HepG2 (cell line): ENCODE measurements at regions not wholly inside any gene's neighbourhood (a gene's known extent, or its start where the extent isn't known, plus 50 kb on each side); places are given as distances from the start of the nearest gene placed in this dataset.

Source experiments
- AGO1 ChIP-seq: fragments of 200-400 bp; formaldehyde crosslinking; IDR thresholded peaks from 2 replicates; pipeline ENCODE4 v1.6.1; 2017; ENCODE audit warnings: mild to moderate bottlenecking, low read depth, low read length, moderate library complexity; ENCODE audit not compliant: poor library complexity, severe bottlenecking
- HINFP ChIP-seq: sonication (generic); formaldehyde crosslinking; IDR thresholded peaks from 2 replicates; pipeline ENCODE4 v1.4.0; 2020; ENCODE audit warnings: low read depth, mild to moderate bottlenecking, missing genetic modification reagents
- HOXA9 ChIP-seq: sonication (generic); formaldehyde crosslinking; IDR thresholded peaks from 2 replicates; pipeline ENCODE4 v1.8.1; 2022; ENCODE audit warnings: missing genetic modification reagents, mild to moderate bottlenecking, moderate library complexity, borderline replicate concordance
- KDM2A ChIP-seq: sonication (generic); formaldehyde crosslinking; IDR thresholded peaks from 2 replicates; pipeline ENCODE4 v1.4.0; 2020; ENCODE audit warnings: low read depth, missing genetic modification reagents, borderline replicate concordance
- KLF16 ChIP-seq, 2 experiments: sonication (generic) in 1 of 2; formaldehyde crosslinking in 1 of 2; IDR thresholded peaks; 2 replicates each; pipeline versions ENCODE4 v1.6.1 to v1.8.0; 2016 to 2023; ENCODE audit warnings: missing genetic modification reagents in 2 of 2, missing compliant biosample characterization in 1 of 2
- LCORL ChIP-seq, 2 experiments: fragments of 450-650 bp in 1 of 2; sonication (generic) in 1 of 2; formaldehyde crosslinking in 1 of 2; IDR thresholded peaks; 2 replicates each; pipeline versions ENCODE4 v1.5.0 to v1.6.1; 2017 to 2020; ENCODE audit warnings: antibody characterized with exemption in 1 of 2, missing genetic modification reagents in 1 of 2
- NR3C1 ChIP-seq: sonication (generic); formaldehyde crosslinking; IDR thresholded peaks from 2 replicates; pipeline ENCODE4 v1.4.0; 2020; ENCODE audit warnings: missing genetic modification reagents
- POLR2A ChIP-seq, 2 experiments: IDR thresholded peaks; 2 replicates each; pipeline ENCODE4 v1.6.1; 2011; ENCODE audit warnings: low read depth in 2 of 2, low read length in 2 of 2, mild to moderate bottlenecking in 1 of 2, moderate library complexity in 1 of 2; ENCODE audit not compliant: insufficient read depth in 1 of 2
- RXRA ChIP-seq: sonication (generic); formaldehyde crosslinking; IDR thresholded peaks from 2 replicates; pipeline ENCODE4 v1.5.1; 2020; ENCODE audit warnings: missing genetic modification reagents
- SCMH1 ChIP-seq: sonication (generic); formaldehyde crosslinking; IDR thresholded peaks from 2 replicates; pipeline ENCODE4 v1.9.0; 2021; ENCODE audit warnings: missing genetic modification reagents, mild to moderate bottlenecking, borderline replicate concordance
- SMAD1 ChIP-seq: sonication (generic); formaldehyde crosslinking; IDR thresholded peaks from 2 replicates; pipeline ENCODE4 v1.4.0; 2020; ENCODE audit warnings: missing genetic modification reagents, low read depth, mild to moderate bottlenecking, borderline replicate concordance
- SMYD3 ChIP-seq: sonication (generic); formaldehyde crosslinking; IDR thresholded peaks from 2 replicates; pipeline ENCODE4 v1.8.1; 2023; ENCODE audit warnings: mild to moderate bottlenecking, missing genetic modification reagents
- TFAP4 ChIP-seq: sonication (generic); IDR thresholded peaks from 2 replicates; pipeline ENCODE4 v1.6.1; 2016; ENCODE audit warnings: low read depth, borderline replicate concordance
- ZBTB44 ChIP-seq: sonication (generic); formaldehyde crosslinking; IDR thresholded peaks from 2 replicates; pipeline ENCODE4 v1.4.0; 2020; ENCODE audit warnings: missing genetic modification reagents
- ZFP1 ChIP-seq: IDR thresholded peaks from 2 replicates; pipeline ENCODE4 v1.6.1; 2016
- ZNF230 ChIP-seq: sonication (generic); formaldehyde crosslinking; IDR thresholded peaks from 2 replicates; pipeline ENCODE4 v1.4.0; 2020; ENCODE audit warnings: mild to moderate bottlenecking, missing genetic modification reagents
- ZNF331 ChIP-seq: sonication (generic); formaldehyde crosslinking; IDR thresholded peaks from 2 replicates; pipeline ENCODE4 v1.4.0; 2020; ENCODE audit warnings: missing genetic modification reagents
- ZNF678 ChIP-seq: sonication (generic); formaldehyde crosslinking; IDR thresholded peaks from 2 replicates; pipeline ENCODE4 v1.4.0; 2020; ENCODE audit warnings: mild to moderate bottlenecking, missing genetic modification reagents
- ZNF766 ChIP-seq: sonication (generic); formaldehyde crosslinking; IDR thresholded peaks from 2 replicates; pipeline ENCODE4 v1.5.0; 2020; ENCODE audit warnings: missing genetic modification reagents, borderline replicate concordance
- TF ChIP-seq, protein P1 (sequence below): IDR thresholded peaks from 2 replicates; pipeline ENCODE4 v1.6.1; 2016; ENCODE audit warnings: control low read depth
- TF ChIP-seq, protein P2 (sequence below): sonication (generic); formaldehyde crosslinking; IDR thresholded peaks from 2 replicates; pipeline ENCODE4 v1.4.0; 2020; ENCODE audit warnings: mild to moderate bottlenecking, missing genetic modification reagents

GRCh38 chr13:107192289-107192688 lies 624.4 kb upstream of the ARGLU1 start (continued):
- TF ChIP-seq ZBTB44 (CRISPR knock-in tag): no peak
- TF ChIP-seq NR3C1 (CRISPR knock-in tag): no peak
- no peak for TF ChIP-seq SMAD1 (CRISPR knock-in tag)
- 0 out of 2 replicates have a peak, but pooled peaks have one; percentile 21 for TF ChIP-seq ZNF331
- no peak for TF ChIP-seq LCORL (IDR thresholded peaks at IDR 0.05)
- TF ChIP-seq LCORL (CRISPR knock-in tag; IDR thresholded peaks at IDR 0.05): no peak
- no peak for TF ChIP-seq ZNF678
- TF ChIP-seq, protein P1, sequence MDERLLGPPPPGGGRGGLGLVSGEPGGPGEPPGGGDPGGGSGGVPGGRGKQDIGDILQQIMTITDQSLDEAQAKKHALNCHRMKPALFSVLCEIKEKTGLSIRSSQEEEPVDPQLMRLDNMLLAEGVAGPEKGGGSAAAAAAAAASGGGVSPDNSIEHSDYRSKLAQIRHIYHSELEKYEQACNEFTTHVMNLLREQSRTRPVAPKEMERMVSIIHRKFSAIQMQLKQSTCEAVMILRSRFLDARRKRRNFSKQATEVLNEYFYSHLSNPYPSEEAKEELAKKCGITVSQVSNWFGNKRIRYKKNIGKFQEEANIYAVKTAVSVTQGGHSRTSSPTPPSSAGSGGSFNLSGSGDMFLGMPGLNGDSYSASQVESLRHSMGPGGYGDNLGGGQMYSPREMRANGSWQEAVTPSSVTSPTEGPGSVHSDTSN (CRISPR knock-in tag): no peak
- TF ChIP-seq RXRA (CRISPR knock-in tag): peak; percentile 28; the same call in 1 of the 2 replicates
- TF ChIP-seq ZNF766 (CRISPR knock-in tag): no peak
- no peak for TF ChIP-seq KLF16 (CRISPR knock-in tag; IDR thresholded peaks at IDR 0.05)
- TF ChIP-seq, protein P2, sequence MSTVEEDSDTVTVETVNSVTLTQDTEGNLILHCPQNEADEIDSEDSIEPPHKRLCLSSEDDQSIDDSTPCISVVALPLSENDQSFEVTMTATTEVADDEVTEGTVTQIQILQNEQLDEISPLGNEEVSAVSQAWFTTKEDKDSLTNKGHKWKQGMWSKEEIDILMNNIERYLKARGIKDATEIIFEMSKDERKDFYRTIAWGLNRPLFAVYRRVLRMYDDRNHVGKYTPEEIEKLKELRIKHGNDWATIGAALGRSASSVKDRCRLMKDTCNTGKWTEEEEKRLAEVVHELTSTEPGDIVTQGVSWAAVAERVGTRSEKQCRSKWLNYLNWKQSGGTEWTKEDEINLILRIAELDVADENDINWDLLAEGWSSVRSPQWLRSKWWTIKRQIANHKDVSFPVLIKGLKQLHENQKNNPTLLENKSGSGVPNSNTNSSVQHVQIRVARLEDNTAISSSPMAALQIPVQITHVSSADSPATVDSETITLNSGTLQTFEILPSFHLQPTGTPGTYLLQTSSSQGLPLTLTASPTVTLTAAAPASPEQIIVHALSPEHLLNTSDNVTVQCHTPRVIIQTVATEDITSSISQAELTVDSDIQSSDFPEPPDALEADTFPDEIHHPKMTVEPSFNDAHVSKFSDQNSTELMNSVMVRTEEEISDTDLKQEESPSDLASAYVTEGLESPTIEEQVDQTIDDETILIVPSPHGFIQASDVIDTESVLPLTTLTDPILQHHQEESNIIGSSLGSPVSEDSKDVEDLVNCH: no peak
- no peak for TF ChIP-seq HINFP (CRISPR knock-in tag)
- TF ChIP-seq HOXA9: no peak
- peak; percentile 57; the same call in 1 of the 2 replicates for TF ChIP-seq SMYD3 (CRISPR knock-in tag)
- TF ChIP-seq TFAP4: no peak; the same call in 1 of the 2 replicates
- TF ChIP-seq ZNF230 (CRISPR knock-in tag): no peak
- TF ChIP-seq AGO1: no peak
- TF ChIP-seq ZFP1 (CRISPR knock-in tag): no peak
- no peak for TF ChIP-seq SCMH1 (CRISPR knock-in tag)
- TF ChIP-seq POLR2A (IDR thresholded peaks at IDR 0.05; ENCODE audit: insufficient read depth in 1 of 2, low read depth in 2 of 2, low read length in 2 of 2): no peak
- TF ChIP-seq KDM2A: no peak
